Loucy (cell line): ENCODE measurements at regions not wholly inside any gene's neighbourhood (a gene's known extent, or its start where the extent isn't known, plus 50 kb on each side); places are given as distances from the start of the nearest gene placed in this dataset.

ENCODE experiments used
- H2AFZ ChIP-seq: fragments of 200-600 bp; sonication (generic); 2 replicates; pipeline ENCODE4 v1.6.0; 2016; ENCODE audit warnings: antibody characterized with exemption, mild to moderate bottlenecking, low read length, moderate library complexity
- H3F3A ChIP-seq: fragments of 200-600 bp; 2 replicates; pipeline ENCODE4 v1.6.0; 2016; ENCODE audit warnings: antibody characterized with exemption, low read depth, mild to moderate bottlenecking
- H3K27me3 ChIP-seq: fragments of 200-600 bp; sonication (generic); 2 replicates; pipeline ENCODE4 v1.6.1; 2014; ENCODE audit warnings: low read length, mild to moderate bottlenecking; ENCODE audit not compliant: insufficient read depth, poor library complexity, severe bottlenecking
- H3K36me3 ChIP-seq: fragments of 200-600 bp; sonication (generic); 2 replicates; pipeline ENCODE4 v1.6.1; 2016; ENCODE audit warnings: low read length; ENCODE audit not compliant: insufficient read depth
- H3K4me1 ChIP-seq: fragments of 200-600 bp; sonication (generic); 2 replicates; pipeline ENCODE4 v1.5.1; 2014; ENCODE audit warnings: low read length, mild to moderate bottlenecking; ENCODE audit not compliant: insufficient read depth, poor library complexity, severe bottlenecking
- H3K4me2 ChIP-seq: fragments of 200-600 bp; sonication (generic); 2 replicates; pipeline ENCODE4 v1.6.0; 2014; ENCODE audit warnings: antibody characterized with exemption, low read length, low read depth, mild to moderate bottlenecking; ENCODE audit not compliant: poor library complexity, severe bottlenecking
- H3K4me3 ChIP-seq: fragments of 200-600 bp; sonication (generic); 2 replicates; pipeline ENCODE4 v1.5.1; 2014; ENCODE audit warnings: low read length, mild to moderate bottlenecking, mixed read lengths; ENCODE audit not compliant: poor library complexity, severe bottlenecking
- H3K79me2 ChIP-seq: fragments of 200-600 bp; sonication (generic); 2 replicates; pipeline ENCODE4 v1.6.1; 2014; ENCODE audit warnings: low read length; ENCODE audit not compliant: insufficient read depth
- H3K9ac ChIP-seq: fragments of 200-600 bp; sonication (generic); 2 replicates; pipeline ENCODE4 v1.6.0; 2014; ENCODE audit warnings: mild to moderate bottlenecking, low read depth, low read length, moderate library complexity; ENCODE audit not compliant: poor library complexity, severe bottlenecking
- H3K9me2 ChIP-seq: fragments of 200-600 bp; sonication (generic); replicated peaks from 2 replicates; pipeline ENCODE4 v1.6.1; 2016; ENCODE audit warnings: low read depth, low read length, mixed read lengths
- H3K9me3 ChIP-seq: fragments of 200-600 bp; sonication (generic); 2 replicates; pipeline ENCODE4 v1.6.1; 2014; ENCODE audit warnings: mild to moderate bottlenecking, antibody characterized with exemption, low read length, low read depth; ENCODE audit not compliant: insufficient read depth
- H4K20me1 ChIP-seq: fragments of 200-600 bp; sonication (generic); 2 replicates; pipeline ENCODE4 v1.6.0; 2014; ENCODE audit warnings: antibody characterized with exemption, low read length, mild to moderate bottlenecking; ENCODE audit not compliant: insufficient read depth, poor library complexity, severe bottlenecking
- EZH2phosphoT487 ChIP-seq: fragments of 200-600 bp; IDR thresholded peaks from 2 replicates; pipeline ENCODE4 v1.6.1; 2018; ENCODE audit warnings: antibody characterized with exemption, mild to moderate bottlenecking, moderate library complexity, borderline replicate concordance
- TF ChIP-seq, protein P1 (sequence below): fragments of 200-600 bp; sonication (generic); conservative IDR thresholded peaks from 2 replicates; pipeline ENCODE4 v1.5.1; 2014; ENCODE audit warnings: mild to moderate bottlenecking, antibody characterized with exemption, low read length

DNA sequence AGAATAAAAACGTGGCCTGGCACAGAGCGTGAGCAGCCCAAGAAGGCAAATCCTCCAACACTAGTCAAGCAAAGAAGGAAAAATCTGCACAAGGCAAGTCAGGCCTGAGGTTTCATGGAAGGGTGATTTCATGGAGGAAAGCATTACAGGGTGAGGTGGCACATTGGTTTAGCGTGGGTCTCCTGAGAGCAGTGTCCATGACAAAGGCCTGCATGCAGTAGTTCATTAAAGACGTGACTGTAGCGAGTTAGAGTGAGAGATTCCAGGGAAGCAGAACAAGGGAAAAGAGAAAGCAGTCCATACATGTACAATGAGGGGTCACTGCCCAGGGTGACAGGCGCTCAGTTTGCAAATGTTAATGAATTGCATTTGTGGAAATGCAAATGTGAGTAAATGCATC, 285.0 kb upstream of the ERCC4 start:
- no peak overlapping the region for H2AFZ ChIP-seq
- no peaks in the 10 kb centered on the region for H3K36me3 ChIP-seq
- H4K20me1 ChIP-seq, result no peaks in the 10 kb centered on the region
- no peak overlapping the region for H3K4me3 ChIP-seq
- TF ChIP-seq EZH2phosphoT487, result no peak
- TF ChIP-seq, protein P1, sequence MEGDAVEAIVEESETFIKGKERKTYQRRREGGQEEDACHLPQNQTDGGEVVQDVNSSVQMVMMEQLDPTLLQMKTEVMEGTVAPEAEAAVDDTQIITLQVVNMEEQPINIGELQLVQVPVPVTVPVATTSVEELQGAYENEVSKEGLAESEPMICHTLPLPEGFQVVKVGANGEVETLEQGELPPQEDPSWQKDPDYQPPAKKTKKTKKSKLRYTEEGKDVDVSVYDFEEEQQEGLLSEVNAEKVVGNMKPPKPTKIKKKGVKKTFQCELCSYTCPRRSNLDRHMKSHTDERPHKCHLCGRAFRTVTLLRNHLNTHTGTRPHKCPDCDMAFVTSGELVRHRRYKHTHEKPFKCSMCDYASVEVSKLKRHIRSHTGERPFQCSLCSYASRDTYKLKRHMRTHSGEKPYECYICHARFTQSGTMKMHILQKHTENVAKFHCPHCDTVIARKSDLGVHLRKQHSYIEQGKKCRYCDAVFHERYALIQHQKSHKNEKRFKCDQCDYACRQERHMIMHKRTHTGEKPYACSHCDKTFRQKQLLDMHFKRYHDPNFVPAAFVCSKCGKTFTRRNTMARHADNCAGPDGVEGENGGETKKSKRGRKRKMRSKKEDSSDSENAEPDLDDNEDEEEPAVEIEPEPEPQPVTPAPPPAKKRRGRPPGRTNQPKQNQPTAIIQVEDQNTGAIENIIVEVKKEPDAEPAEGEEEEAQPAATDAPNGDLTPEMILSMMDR, result no peak
- H3K79me2 ChIP-seq, result no peaks in the 10 kb centered on the region
- no peaks in the 10 kb centered on the region for H3F3A ChIP-seq
- H3K27me3 ChIP-seq, result no peaks in the 10 kb centered on the region
- no peak overlapping the region for H3K4me2 ChIP-seq
- H3K9me2 ChIP-seq, result no peaks in the 10 kb centered on the region
- no peaks in the 10 kb centered on the region for H3K9me3 ChIP-seq
- H3K9ac ChIP-seq, result no peak overlapping the region
- no peaks in the 10 kb centered on the region for H3K4me1 ChIP-seq

GRCh38 chr16:13638218-13638617, 281.7 kb upstream of the ERCC4 start:
- Histone ChIP-seq H3K4me1 (no peaks in the 10 kb centered on the region), H3F3A (no peaks in the 10 kb centered on the region)

DNA sequence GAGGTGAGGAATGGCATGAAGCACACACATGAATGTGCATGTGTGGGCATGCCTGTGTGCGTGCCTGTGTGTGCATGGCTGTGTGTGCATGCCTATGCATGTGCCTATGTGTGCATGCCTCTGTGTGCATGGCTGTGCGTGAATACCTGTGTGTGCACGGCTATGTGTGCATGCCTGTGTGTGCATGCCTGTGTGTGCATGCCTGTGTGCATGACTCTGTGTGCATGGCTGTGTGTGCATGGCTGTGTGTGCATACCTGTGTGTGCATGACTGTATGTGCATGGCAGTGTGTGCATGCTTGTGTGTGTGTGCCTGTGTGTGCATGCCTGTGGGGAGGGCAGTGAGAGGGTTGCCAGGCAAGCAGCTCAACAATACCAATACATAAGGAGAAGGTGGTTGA, 276.5 kb upstream of the ERCC4 start:
- Histone ChIP-seq H3K4me3 (no peak overlapping the region), H3K9me2 (no peaks in the 10 kb centered on the region), H3K27me3 (no peaks in the 10 kb centered on the region), H3K9me3 (no peaks in the 10 kb centered on the region), H3K79me2 (no peaks in the 10 kb centered on the region), H2AFZ (no peak overlapping the region), H3F3A (no peaks in the 10 kb centered on the region), H3K4me2 (no peak overlapping the region), H3K9ac (no peak overlapping the region), H4K20me1 (no peaks in the 10 kb centered on the region), H3K4me1 (no peaks in the 10 kb centered on the region), H3K36me3 (no peaks in the 10 kb centered on the region)
- no peak for TF ChIP-seq EZH2phosphoT487

More at GRCh38 chr16:13638218-13638617, 281.7 kb upstream of the ERCC4 start:
- TF ChIP-seq, protein P1, result no peak
- TF ChIP-seq EZH2phosphoT487, result no peak
- H3K9me2 ChIP-seq, result no peaks in the 10 kb centered on the region
- no peak overlapping the region for H2AFZ ChIP-seq
- H3K9me3 ChIP-seq, result no peaks in the 10 kb centered on the region
- no peaks in the 10 kb centered on the region for H3K27me3 ChIP-seq
- H3K4me2 ChIP-seq, result no peak overlapping the region
- H3K79me2 ChIP-seq, result no peaks in the 10 kb centered on the region
- no peaks in the 10 kb centered on the region for H3K36me3 ChIP-seq
- H3K9ac ChIP-seq, result no peak overlapping the region
- H3K4me3 ChIP-seq, result no peak overlapping the region
- no peaks in the 10 kb centered on the region for H4K20me1 ChIP-seq

- H4K20me1 ChIP-seq, result no peaks in the 10 kb centered on the region
- no peak for TF ChIP-seq EZH2phosphoT487
- TF ChIP-seq, protein P1, result no peak
- H3K4me2 ChIP-seq, result no peak overlapping the region
- H3K27me3 ChIP-seq, result no peaks in the 10 kb centered on the region
- no peaks in the 10 kb centered on the region for H3K4me1 ChIP-seq
- no peaks in the 10 kb centered on the region for H3K9me2 ChIP-seq
- no peak overlapping the region for H2AFZ ChIP-seq
- H3K79me2 ChIP-seq, result no peaks in the 10 kb centered on the region
- H3F3A ChIP-seq, result no peaks in the 10 kb centered on the region
- no peaks in the 10 kb centered on the region for H3K9me3 ChIP-seq
- H3K9ac ChIP-seq, result no peak overlapping the region
- no peaks in the 10 kb centered on the region for H3K36me3 ChIP-seq
- H3K4me3 ChIP-seq, result no peak overlapping the region
These were observed 274.2 kb upstream of the ERCC4 start for GRCh38 chr16:13645601-13646245.
